ENCODE measurements at regions not wholly inside any gene's neighbourhood (a gene's known extent, or its start where the extent isn't known, plus 50 kb on each side); places are given as distances from the start of the nearest gene placed in this dataset.
A peak's percentile ranks its signal among the peaks of the same experiment; 100 is the strongest.

- no peaks in the 10 kb centered on the region for H3K79me2 ChIP-seq (ENCODE audit: low read length)
- H3K36me3 ChIP-seq (replicated peaks; ENCODE audit: low read depth, low read length) = no peaks in the 10 kb centered on the region
- H3K4me1 ChIP-seq (ENCODE audit: low read length) = peaks cover 6% of the 10 kb centered on the region; the same call in 1 of the 2 replicates
- H3K4me3 ChIP-seq (ENCODE audit: low read length) = no peak overlapping the region
- H3K9me3 ChIP-seq (ENCODE audit: insufficient read depth, low read length) = peaks cover 24% of the 10 kb centered on the region
- TF ChIP-seq, protein P1, sequence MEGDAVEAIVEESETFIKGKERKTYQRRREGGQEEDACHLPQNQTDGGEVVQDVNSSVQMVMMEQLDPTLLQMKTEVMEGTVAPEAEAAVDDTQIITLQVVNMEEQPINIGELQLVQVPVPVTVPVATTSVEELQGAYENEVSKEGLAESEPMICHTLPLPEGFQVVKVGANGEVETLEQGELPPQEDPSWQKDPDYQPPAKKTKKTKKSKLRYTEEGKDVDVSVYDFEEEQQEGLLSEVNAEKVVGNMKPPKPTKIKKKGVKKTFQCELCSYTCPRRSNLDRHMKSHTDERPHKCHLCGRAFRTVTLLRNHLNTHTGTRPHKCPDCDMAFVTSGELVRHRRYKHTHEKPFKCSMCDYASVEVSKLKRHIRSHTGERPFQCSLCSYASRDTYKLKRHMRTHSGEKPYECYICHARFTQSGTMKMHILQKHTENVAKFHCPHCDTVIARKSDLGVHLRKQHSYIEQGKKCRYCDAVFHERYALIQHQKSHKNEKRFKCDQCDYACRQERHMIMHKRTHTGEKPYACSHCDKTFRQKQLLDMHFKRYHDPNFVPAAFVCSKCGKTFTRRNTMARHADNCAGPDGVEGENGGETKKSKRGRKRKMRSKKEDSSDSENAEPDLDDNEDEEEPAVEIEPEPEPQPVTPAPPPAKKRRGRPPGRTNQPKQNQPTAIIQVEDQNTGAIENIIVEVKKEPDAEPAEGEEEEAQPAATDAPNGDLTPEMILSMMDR (IDR thresholded peaks at IDR 0.05; ENCODE audit: low read depth, low read length) = peak; percentile 82
- no peak for TF ChIP-seq EZH2phosphoT487 (IDR thresholded peaks at IDR 0.05; ENCODE audit: low read depth)
- H2AFZ ChIP-seq (ENCODE audit: low read depth, low read length) = no peak overlapping the region
- no peak overlapping the region for H3K27ac ChIP-seq (ENCODE audit: low read length)
- no peak overlapping the region for H3K4me2 ChIP-seq (ENCODE audit: low read length)
- H3K27me3 ChIP-seq (ENCODE audit: low read depth, low read length) = peaks cover 22% of the 10 kb centered on the region
- H4K20me1 ChIP-seq (ENCODE audit: insufficient read depth, low read length) = no peaks in the 10 kb centered on the region
- H3K9ac ChIP-seq (ENCODE audit: low read length) = no peak overlapping the region
These were observed 197.4 kb upstream of the KCNG1 start for GRCh38 chr20:51220293-51220706.

DNA sequence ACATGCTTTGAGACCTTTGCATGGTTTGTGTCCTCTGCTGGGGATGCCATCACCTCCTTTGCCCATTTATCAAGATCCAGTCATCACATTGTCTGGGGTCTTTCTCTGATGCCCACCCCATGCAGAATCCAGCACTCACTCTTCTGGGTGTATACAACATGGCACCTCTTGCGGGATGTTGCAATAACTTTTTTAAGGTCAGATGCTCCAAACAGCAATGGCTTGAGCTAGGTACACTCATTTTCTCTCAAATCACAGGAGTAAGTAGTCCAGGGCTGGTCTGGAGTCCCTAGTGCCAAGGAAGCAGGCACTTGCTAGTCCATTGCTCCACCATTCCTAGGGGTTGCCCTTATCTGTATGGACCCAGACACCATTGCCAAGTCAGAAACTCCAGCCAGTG is 196.6 kb upstream of the KCNG1 start:
- Histone ChIP-seq H3K36me3 (replicated peaks; ENCODE audit: low read depth, low read length) (no peaks in the 10 kb centered on the region), H3K4me1 (ENCODE audit: low read length) (peaks cover 6% of the 10 kb centered on the region; the same call in 1 of the 2 replicates), H2AFZ (ENCODE audit: low read depth, low read length) (no peak overlapping the region), H4K20me1 (ENCODE audit: insufficient read depth, low read length) (no peaks in the 10 kb centered on the region), H3K79me2 (ENCODE audit: low read length) (no peaks in the 10 kb centered on the region), H3K27me3 (ENCODE audit: low read depth, low read length) (peaks cover 26% of the 10 kb centered on the region), H3K9ac (ENCODE audit: low read length) (no peak overlapping the region), H3K4me2 (ENCODE audit: low read length) (no peak overlapping the region), H3K27ac (ENCODE audit: low read length) (no peak overlapping the region), H3K9me3 (ENCODE audit: insufficient read depth, low read length) (peaks cover 24% of the 10 kb centered on the region), H3K4me3 (ENCODE audit: low read length) (no peak overlapping the region)
- TF ChIP-seq, protein P1 (IDR thresholded peaks at IDR 0.05; ENCODE audit: low read depth, low read length) = no peak
- no peak for TF ChIP-seq EZH2phosphoT487 (IDR thresholded peaks at IDR 0.05; ENCODE audit: low read depth)

- peaks cover 24% of the 10 kb centered on the region for H3K9me3 ChIP-seq (ENCODE audit: insufficient read depth, low read length)
- TF ChIP-seq EZH2phosphoT487 (IDR thresholded peaks at IDR 0.05; ENCODE audit: low read depth) = no peak
- TF ChIP-seq, protein P1 (IDR thresholded peaks at IDR 0.05; ENCODE audit: low read depth, low read length) = no peak
- H3K4me2 ChIP-seq (ENCODE audit: low read length) = no peak overlapping the region
- no peak overlapping the region for H2AFZ ChIP-seq (ENCODE audit: low read depth, low read length)
- no peaks in the 10 kb centered on the region for H3K36me3 ChIP-seq (replicated peaks; ENCODE audit: low read depth, low read length)
- H4K20me1 ChIP-seq (ENCODE audit: insufficient read depth, low read length) = no peaks in the 10 kb centered on the region
- no peak overlapping the region for H3K27ac ChIP-seq (ENCODE audit: low read length)
- H3K4me1 ChIP-seq (ENCODE audit: low read length) = peaks cover 6% of the 10 kb centered on the region; the same call in 1 of the 2 replicates
- peaks cover 29% of the 10 kb centered on the region for H3K27me3 ChIP-seq (ENCODE audit: low read depth, low read length)
- no peak overlapping the region for H3K9ac ChIP-seq (ENCODE audit: low read length)
- H3K79me2 ChIP-seq (ENCODE audit: low read length) = no peaks in the 10 kb centered on the region
- no peak overlapping the region for H3K4me3 ChIP-seq (ENCODE audit: low read length)
These were observed 195.7 kb upstream of the KCNG1 start for GRCh38 chr20:51218603-51219002.

DNA sequence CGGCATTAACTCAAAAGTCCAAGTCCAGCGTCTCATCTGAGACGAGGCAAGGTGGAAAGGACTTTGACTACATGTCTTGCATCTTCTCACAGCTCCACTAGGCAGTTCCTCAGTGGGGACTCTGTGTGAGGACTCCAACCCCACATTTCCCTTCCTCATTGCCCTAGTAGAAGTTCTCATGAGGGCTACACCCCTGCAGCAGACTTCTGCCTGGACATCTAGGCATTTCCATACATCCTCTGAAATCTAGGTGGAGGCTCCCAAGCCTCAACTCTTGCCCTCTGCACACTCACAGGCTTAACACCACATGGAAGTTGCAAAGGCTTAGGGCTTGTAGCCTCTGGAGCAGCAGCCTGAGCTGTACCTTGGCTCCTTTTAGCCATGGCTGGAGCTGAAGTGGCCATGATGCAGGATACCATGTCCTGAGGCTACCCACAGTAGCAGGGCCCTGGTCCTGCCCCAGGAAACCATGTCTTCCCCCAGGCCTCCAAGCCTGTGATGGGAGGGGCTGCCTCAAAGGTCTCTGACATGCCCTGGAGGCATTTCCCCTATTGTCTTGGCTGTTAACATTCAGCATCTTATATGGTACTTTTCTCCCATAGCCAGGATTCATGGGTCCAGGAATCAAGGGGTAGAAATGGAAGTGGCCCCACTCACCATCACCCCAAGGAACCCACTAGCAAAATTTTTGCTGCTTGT is 194.6 kb upstream of the KCNG1 start:
- H3K27ac ChIP-seq (ENCODE audit: low read length) = no peak overlapping the region
- peaks cover 24% of the 10 kb centered on the region for H3K9me3 ChIP-seq (ENCODE audit: insufficient read depth, low read length)
- TF ChIP-seq, protein P1 (IDR thresholded peaks at IDR 0.05; ENCODE audit: low read depth, low read length) = no peak
- no peak for TF ChIP-seq EZH2phosphoT487 (IDR thresholded peaks at IDR 0.05; ENCODE audit: low read depth)
- no peaks in the 10 kb centered on the region for H3K36me3 ChIP-seq (replicated peaks; ENCODE audit: low read depth, low read length)
- H3K4me2 ChIP-seq (ENCODE audit: low read length) = no peak overlapping the region
- H3K4me3 ChIP-seq (ENCODE audit: low read length) = no peak overlapping the region
- H3K79me2 ChIP-seq (ENCODE audit: low read length) = no peaks in the 10 kb centered on the region
- no peak overlapping the region for H2AFZ ChIP-seq (ENCODE audit: low read depth, low read length)
- no peak overlapping the region for H3K9ac ChIP-seq (ENCODE audit: low read length)
- H4K20me1 ChIP-seq (ENCODE audit: insufficient read depth, low read length) = no peaks in the 10 kb centered on the region
- H3K4me1 ChIP-seq (ENCODE audit: low read length) = peaks cover 6% of the 10 kb centered on the region; the same call in 1 of the 2 replicates
- H3K27me3 ChIP-seq (ENCODE audit: low read depth, low read length) = peaks cover 33% of the 10 kb centered on the region
